GM18499 (cell line): ENCODE measurements at regions not wholly inside any gene's neighbourhood (a gene's known extent, or its start where the extent isn't known, plus 50 kb on each side); places are given as distances from the start of the nearest gene placed in this dataset.
"Not testable (repeated sequence)": the region's sequence is repeated elsewhere in the genome, so short reads cannot be mapped to it uniquely, and the experiment has no call there.

ENCODE experiments used
- ATAC-seq: cut with Tn5 transposase; IDR thresholded peaks from one replicate; pipeline ENCODE4 v1.9.1; 2021; ENCODE audit warnings: moderate number of reproducible peaks; ENCODE audit not compliant: insufficient read depth, unreplicated experiment

DNA sequence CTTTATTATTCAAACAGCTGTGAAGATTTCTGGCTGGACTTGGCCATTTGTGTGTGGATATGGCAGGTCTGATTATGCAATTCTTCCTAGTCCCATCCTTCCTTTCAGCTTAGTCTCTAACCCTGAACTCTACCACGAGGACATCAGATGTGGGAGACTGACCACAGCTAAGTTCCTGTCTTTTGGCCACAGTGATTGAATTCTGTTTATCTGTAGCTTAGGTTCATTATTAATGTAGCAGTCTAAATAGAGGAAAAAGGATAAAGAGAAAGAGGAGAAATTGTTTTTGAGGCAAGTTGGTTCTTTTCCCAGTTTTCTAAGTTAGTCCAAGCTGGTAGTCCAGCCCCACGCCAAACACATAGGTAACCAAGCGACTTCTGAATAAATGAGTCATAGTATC is 598.9 kb downstream of the RFPL4B start:
- ATAC-seq, result no peak

DNA sequence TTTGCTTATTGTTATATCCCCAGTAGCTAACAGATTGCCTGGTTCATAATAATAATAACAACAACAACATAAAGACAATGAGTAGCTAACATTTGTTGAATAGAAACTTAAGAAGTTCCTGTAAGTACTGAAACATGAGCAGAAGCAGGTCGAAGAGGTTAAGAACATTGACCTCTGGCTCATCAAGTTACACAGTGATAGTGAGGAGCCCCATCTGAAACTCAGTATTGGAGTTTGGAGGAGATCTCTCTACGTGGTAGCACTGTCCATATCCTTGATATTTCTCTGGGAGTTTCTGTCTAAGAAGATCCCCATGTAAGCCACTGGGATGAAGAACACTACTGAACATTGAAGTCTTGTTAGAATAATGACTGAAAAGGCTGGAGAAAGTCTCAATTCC is 600.4 kb downstream of the RFPL4B start:
- ATAC-seq, result no peak

DNA sequence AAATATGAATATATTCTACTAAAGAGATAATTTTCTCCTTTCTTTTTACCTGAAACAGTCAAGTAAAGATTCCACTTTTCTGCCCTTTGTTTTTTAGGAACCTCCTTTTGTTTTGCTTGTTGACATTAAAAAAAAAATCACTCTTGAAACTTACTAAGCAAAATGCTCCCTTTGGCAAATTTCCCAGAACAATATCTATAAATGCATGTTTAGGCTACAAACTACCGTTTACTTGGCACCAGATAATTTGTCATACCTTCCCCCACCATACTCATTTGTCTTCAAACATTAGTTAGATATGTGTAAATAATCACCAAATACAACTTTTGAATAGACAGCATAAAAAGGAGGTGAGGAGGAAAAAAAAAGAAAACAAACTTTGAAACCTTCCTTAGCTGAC is 604.7 kb downstream of the RFPL4B start:
- ATAC-seq, result no peak

DNA sequence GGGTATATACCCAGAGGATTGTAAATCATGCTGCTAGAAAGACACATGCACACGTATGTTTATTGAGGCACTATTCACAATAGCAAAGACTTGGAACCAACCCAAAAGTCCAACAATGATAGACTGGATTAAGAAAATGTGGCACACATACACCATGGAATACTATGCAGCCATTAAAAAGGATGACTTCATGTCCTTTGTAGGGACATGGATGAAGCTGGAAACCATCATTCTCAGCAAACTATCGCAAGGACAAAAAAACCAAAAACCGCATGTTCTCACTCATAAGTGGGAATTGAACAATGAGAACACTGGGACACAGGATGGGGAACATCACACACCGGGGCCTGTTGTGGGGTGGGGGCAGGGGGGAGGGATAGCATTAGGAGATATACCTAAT is 608.6 kb downstream of the RFPL4B start:
- not testable (repeated sequence) for ATAC-seq

DNA sequence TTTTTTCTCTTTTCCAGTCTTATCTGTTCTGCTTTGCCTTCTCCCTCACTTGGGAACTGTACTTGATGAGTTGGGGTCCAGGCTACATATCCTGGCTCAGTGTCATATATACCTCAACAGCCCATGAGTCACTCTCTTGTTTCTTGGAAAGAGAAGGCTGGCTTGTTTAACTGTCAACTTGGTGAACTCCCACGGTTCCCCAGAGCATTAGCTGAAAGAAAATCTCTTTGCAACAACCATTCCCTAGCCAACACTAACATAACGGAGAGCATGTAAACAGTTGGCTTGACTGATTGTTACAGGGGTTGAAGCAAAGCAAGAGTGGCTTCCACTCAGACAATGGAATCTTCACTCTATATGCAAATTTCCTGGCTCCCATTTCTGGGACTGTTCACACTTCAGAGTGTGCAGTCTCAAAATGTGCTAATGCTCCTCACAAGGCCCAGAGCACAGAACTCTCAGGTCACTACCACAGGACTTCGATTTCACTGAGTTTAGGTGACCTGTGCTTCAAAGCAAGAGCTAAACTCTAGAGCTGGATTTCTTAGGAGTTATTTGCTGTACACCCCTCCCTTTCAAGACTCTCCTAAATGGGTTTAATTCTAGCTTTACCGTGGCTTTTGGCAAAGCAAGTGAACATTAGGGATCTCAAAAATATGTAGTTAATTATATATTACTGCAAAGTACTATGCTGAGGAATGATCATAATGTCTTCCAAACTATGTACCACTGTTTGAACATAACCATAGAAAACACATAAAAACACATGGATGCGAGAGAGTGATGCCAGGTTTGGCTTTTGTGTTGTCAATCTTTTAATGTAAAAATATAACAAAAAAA is 609.8 kb downstream of the RFPL4B start:
- no peak for ATAC-seq

DNA sequence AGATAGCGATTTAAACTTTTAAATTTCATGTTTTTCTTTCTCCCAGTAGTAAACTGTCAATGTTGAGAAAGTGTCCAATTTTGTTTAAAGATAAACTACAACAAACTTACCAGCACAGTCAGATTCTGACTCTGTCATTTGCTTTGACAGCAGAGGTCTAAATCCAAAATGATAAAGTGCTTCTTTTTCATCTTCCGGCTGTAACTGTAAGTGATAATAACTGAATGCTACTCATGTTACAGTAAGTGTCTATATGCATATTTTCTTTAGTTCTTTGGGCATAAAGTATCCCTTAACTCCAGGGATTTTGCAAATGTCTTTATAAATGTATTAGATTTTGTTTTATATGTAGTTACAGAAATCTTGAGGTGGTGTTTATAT is 610.4 kb downstream of the RFPL4B start:
- no peak for ATAC-seq

DNA sequence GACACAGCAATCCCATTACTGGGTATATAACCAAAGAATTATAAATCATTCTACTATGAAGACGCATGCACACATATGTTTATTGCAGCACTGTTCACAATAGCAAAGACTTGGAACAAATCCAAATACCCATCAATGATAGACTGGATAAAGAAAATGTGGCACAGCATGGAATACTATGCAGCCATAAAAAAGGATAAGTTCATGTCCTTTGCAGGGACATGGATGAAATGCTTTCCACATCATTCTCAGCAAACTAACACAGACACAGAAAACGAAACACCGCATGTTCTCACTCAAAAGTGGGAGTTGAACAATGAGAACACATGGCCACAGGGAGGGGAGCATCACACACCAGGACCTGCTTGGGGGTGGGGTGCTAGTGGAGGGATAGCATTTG is 613.0 kb downstream of the RFPL4B start:
- not testable (repeated sequence) for ATAC-seq

DNA sequence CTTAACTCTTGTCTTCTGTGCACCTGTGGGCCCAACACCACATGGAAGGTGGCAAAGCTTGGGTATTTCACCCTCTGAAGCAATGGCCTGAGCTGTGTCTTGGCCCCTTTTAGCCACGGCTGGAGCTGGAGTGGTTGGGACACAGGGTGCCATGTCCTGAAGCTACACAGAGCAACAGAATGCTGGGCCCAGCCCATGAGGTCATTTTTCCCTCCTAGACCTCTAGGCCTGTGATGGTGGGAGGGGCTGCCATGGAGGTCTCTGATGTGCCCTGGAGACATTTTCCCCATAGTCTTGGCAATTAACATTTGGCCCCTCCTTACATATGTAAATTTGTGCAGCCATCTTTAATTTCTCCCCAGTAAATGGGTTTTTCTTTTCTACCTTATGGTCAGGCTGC is 620.8 kb downstream of the RFPL4B start:
- no peak for ATAC-seq

DNA sequence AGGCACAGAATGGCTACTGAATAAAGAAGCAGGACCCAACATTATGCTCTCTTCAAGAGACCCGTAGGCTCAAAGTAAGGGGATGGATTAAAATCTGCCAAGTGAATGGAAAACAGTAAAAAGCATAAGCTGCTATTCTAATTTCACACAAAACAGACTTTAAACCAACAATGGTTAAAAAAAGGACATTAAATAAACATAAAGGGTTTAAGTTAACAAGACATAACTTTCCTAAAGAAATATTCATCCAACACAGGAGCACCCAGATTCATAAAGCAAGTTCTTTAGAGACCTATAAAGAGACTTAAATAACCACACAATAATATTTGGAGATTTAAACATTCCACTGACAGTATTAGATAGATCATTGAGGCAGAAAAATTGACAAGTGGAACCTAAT is 624.5 kb downstream of the RFPL4B start:
- ATAC-seq, result no peak

DNA sequence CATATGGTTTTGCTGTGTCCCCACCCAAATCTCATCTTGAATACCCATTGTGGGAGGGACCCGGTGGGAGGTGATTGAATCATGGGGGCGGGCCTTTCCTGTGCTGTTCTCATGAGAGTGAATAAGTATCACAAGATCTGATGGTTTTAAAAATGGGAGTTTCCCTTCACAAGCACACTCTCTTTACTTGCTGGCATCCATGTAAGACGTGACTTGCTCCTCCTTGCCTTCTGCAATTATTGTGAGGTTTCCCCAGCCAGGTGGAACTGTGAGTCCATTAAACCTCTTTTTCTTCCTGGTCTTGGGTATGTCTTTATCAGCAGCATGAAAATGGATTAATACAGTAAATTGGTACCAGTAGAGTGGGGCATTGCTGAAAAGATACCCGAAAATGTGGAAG is 627.8 kb downstream of the RFPL4B start:
- not testable (repeated sequence) for ATAC-seq

DNA sequence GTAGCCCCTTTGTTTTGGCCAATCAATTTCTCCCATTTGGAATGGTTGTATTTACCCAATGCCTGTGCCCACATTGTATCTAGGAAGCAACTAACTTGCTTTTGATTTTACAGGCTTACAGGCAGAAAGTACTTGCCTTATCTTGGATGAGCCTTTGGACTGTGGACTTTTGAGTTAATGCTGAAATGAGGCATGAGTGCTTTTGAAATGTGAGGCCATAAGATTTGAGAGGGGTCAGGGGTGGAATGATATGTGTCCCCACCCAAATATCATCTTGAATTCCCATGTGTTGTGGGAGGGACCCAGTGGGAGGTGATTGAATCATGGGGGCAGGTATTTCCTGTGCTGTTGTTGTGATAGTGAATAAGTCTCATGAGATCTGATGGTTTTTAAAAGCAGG is 629.4 kb downstream of the RFPL4B start:
- not testable (repeated sequence) for ATAC-seq

DNA sequence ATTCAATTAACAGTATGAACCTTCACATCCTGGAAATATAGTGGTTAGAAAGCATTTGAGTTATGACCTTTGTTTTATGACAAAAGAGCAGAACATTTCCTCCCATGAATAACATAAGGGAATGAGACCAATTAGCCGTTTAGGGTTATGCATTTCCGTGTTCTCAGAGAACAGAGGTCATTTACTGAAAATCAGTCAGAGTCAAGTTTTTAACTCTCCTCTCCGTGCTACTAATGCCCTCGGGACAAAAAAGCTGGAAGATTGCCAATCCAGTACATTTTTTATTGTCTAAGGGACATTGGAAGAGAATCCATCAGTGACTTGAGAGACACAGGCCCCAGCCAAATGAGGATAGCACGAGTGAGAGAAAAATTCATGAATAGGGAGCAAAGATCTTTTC is 632.7 kb downstream of the RFPL4B start:
- ATAC-seq, result no peak

DNA sequence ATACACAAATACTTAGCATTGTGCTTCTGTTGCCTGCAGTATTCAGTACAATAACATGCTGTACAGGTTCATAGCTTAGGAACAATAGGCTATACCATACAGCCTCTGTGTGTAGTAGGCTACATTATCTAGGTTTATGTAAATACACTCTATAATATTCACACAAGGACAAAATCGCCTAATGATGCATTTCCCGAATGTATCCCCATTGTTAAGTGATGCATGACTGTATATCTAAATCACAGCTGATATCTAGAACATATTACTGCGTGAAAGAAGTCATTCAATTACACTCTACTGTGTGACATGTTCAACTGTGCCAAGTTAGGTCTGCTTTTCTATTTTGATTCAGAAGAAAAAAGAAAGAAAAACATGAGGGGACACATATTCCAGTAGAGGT is 633.5 kb downstream of the RFPL4B start:
- ATAC-seq, result no peak

DNA sequence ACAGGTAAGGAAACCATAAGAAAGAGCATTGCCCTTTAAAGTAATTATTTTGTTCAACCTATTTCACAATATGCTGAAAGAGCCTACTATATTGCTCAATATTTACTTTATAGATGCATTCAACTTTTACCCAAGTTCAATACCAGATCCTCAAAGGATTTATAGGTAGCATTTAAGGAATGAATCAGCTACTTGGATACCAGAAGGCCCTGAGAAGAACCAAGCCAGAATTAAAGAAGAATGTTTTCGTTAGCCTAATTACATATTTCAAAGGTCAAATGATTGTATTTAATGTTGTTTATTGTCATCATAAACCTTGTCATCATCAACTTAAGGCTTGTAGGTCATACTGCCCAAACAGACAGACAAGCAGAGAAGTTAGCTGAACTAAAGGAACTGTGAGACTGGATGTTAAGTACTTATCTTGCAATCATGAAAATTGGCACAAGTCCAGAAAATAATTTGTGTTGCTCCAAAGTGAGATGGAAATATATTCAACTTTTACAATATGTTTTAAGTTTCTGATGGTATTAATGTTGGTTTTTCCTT is 636.7 kb downstream of the RFPL4B start:
- ATAC-seq, result no peak

DNA sequence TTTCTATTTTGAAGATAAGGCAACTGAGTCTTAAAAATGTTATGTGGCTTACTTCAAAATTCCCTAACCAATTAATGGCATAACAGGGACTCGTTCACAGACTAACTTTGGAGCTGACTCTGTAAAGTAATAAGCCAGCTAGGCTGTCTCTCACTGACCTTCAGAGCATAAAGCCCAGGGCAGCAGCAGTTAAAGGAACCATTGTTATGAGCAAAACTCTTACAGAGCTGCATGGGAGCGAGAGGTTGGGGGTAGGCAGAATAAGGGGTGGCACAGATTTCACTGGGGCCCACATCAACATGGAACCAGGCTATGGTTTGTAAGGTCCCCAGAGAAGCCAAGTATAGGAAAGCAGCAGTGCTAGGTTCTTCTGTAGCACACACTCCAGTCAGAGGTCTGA is 637.8 kb downstream of the RFPL4B start:
- ATAC-seq, result no peak

DNA sequence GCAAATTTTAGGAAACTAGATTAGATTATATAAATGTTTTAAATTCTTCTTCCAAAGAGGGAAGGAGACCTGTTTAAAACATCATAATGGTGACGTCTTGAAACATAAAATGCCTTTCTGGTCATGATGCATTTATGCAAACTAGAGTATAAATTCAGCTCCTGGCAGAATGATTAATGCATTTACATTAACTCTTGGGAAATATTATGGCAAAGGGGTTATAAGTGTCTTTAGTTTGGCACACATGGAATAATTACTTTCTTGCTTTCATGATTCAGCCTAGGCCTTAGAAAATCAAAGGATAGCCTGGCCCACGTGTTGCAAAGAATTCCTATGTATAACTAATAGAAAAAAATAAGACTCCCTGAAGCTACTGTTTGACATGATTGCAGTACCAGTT is 639.2 kb downstream of the RFPL4B start:
- no peak for ATAC-seq

DNA sequence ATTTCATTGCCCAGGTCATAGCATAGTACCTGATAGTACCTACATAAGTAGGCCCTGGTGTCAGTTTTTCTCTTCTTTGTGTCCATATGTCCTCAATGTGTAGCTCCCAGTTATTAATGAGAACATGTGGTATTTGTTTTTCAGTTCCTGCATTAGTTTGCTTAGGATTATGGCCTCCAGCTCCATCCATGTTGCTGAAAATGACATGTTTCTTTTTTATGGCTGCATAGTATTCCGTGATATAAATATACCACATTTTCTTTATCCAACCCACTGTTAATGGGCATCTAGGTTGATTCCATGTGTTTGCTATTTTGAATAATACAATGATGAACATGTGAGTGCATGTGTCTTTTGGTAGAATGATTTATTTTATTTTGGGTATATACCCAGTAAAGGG is 641.6 kb downstream of the RFPL4B start:
- ATAC-seq, result no peak

DNA sequence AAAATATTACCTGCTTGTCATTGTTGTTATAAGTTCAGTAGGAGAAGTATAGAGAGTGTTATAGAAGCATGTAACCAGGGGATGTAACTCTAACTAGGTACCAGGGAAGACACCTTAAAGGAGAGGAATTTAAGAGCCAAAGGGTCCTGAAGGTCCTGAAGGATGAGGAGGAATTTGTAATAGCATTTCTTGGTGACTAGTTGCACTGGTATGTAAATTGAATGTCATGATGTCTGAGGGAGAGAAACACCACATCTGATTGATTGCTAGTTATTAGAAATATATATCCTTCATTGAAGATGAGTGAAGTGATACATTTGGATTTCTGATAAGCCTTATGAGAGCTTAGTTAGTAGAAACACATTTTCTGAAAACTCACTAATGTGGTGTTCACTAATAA is 643.8 kb downstream of the RFPL4B start:
- ATAC-seq, result no peak

DNA sequence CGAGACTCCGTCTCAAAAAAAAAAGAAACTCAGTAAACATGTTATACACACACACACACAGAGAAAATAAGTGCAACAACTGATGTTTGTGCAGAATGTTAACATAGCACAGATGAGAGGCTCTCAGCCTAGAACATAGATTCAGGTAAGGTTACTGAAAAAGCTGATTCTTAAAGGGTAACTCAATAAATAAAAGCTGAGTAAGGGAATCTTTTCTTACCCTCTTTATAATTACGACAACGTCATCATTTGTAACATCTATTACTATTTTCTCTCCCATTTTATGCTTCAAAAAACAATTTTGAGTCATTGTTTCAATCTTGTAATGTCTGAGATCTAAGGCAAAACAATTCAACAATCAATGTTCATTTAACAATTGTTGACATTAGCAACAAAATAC is 644.8 kb downstream of the RFPL4B start:
- ATAC-seq, result no peak

DNA sequence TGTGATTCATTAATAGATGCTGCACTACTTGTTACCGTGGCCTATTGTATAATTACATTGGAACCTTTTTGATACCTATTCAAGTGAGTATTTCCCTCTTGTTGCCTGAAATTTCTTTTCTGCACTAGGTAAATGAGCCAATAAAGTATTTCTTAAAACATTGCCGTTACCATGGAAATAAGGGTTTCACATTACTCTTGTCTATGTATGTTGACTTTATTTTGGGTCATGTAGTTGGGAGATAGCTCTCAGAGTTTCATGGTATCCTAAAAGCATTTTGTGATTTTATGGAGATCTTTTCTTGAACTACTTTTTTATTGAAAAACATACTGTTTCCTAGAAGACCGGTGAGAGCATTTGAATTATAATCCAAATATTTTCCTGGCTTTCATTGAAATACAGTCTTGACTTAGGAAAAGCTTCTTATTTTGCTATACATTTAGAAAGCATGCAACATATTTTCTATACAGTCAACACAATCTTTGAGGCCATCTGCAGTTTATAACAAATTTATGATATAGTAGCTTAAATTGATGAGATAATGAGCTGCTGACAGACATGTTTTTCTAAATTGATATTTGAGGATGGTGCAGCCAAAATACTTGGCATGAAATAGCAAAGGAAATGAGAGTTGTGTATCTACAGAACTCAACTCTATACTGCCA is 650.4 kb downstream of the RFPL4B start:
- no peak for ATAC-seq

DNA sequence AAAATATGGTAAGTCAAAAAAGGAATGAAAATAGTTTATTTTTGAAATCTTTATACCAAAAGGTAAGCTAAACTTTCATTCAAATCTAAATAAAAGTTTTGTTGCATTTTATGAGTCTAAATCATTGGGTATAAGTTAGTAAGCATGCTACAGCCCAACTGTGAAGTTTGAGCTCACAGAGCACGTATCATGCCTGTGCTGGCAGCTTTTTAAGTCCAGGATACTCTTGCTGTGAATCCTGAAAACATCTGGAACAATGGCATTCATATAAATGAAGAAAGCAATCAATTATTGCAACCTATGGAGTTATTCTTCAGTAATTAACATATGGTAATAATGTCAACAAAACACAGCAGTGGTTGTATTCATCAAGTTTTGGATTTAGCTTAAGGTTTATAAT is 656.9 kb downstream of the RFPL4B start:
- no peak for ATAC-seq
